ENCODE measurements at regions not wholly inside any gene's neighbourhood (a gene's known extent, or its start where the extent isn't known, plus 50 kb on each side); places are given as distances from the start of the nearest gene placed in this dataset.

DNA sequence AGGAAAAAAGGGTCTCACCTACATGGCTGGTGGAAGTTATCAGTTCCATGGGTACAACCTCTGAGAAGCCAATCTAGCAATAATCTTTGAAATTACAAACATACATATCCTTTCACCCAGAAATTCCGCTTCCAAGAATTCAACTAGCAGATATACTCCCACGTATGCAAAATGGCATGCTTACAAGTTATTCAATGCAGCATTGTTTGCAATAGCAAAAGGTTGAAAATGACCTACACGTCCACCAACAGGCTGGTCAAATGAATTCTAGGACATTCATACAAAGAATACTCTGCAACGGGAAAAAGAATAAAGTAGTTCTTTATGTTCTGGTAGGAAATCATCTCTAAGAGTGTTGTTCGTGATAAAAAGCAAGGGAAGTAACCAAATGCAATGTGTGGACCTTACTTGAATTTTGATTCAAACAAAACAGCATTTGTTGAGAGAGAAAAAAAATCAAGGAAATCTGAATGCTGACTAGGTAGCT lies 63.7 kb upstream of the NLK start:
- H4K91ac ChIP-seq (ENCODE audit: insufficient read length, low read depth, low read length), result no peak overlapping the region
- H3K9me3 ChIP-seq (ENCODE audit: control insufficient read depth, low read depth, low read length), result no peaks in the 10 kb centered on the region
- no peak overlapping the region for H3K14ac ChIP-seq (ENCODE audit: insufficient read depth, low read length)
- no peak overlapping the region for H3K9ac ChIP-seq (ENCODE audit: extremely low read depth, insufficient read length, low read length)
- no peak for TF ChIP-seq CTCF (conservative IDR thresholded peaks at IDR 0.05)
- no peaks in the 10 kb centered on the region for H3K27me3 ChIP-seq (ENCODE audit: insufficient read depth, low read length)
- H3K27ac ChIP-seq (ENCODE audit: insufficient read length, low read depth, low read length), result no peak overlapping the region
- H3K79me2 ChIP-seq (ENCODE audit: insufficient read depth, low read length), result no peaks in the 10 kb centered on the region
- no CpG with 5 or more reads among the region's 5 CpGs for WGBS (ENCODE audit: extremely low coverage, insufficient read length, low lambda C conversion rate)
- no peaks in the 10 kb centered on the region for H3K36me3 Mint-ChIP-seq (ENCODE audit: insufficient read depth in 1 of 3, low read depth in 3 of 3)
- no peak overlapping the region for H3K4me2 ChIP-seq (ENCODE audit: insufficient read depth, insufficient read length, low read length)
- H2BK15ac ChIP-seq (ENCODE audit: low read depth, low read length), result no peak overlapping the region
- H3K27me3 Mint-ChIP-seq (ENCODE audit: low read depth), result peaks cover 4% of the 10 kb centered on the region
- no peak overlapping the region for H3K18ac ChIP-seq (ENCODE audit: insufficient read length, low read depth, low read length)
- no peaks in the 10 kb centered on the region for H3K9me3 Mint-ChIP-seq
- no peak overlapping the region for H2BK120ac ChIP-seq (ENCODE audit: low read depth, low read length, poor library complexity, severe bottlenecking)
- no peak overlapping the region for H3K4me3 Mint-ChIP-seq
- H3K79me1 ChIP-seq (ENCODE audit: insufficient read depth, low read depth, low read length, poor library complexity, severe bottlenecking), result no peaks in the 10 kb centered on the region
- no peaks in the 10 kb centered on the region for H4K20me1 ChIP-seq (ENCODE audit: control insufficient read depth, insufficient read depth, insufficient read length)
- no peak overlapping the region for H3T11ph ChIP-seq (ENCODE audit: low read length)
- no peak overlapping the region for H2BK5ac ChIP-seq (ENCODE audit: insufficient read length, low read length)
- no peak overlapping the region for H2AFZ ChIP-seq (ENCODE audit: low read length)
- H3K4me1 ChIP-seq (ENCODE audit: insufficient read depth, low read length), result no peaks in the 10 kb centered on the region
- no peak overlapping the region for H3K56ac ChIP-seq (ENCODE audit: insufficient read length, low read depth, low read length)
- no peak overlapping the region for H3K23ac ChIP-seq (ENCODE audit: insufficient read length, low read depth, low read length)
- no peak overlapping the region for H2AK5ac ChIP-seq (ENCODE audit: insufficient read length, low read length)
- no peak for DNase-seq
- no peak overlapping the region for H3K27ac Mint-ChIP-seq
- H2BK20ac ChIP-seq (ENCODE audit: low read depth, low read length, poor library complexity, severe bottlenecking), result no peak overlapping the region
- no peak overlapping the region for H4K8ac ChIP-seq (replicated peaks; ENCODE audit: insufficient read length, low read depth, low read length)
- no peak overlapping the region for H3K4ac ChIP-seq (ENCODE audit: low read depth, low read length)
- H3K23me2 ChIP-seq (ENCODE audit: insufficient read length, low read depth, low read length, poor library complexity, severe bottlenecking), result no peaks in the 10 kb centered on the region
- no peak overlapping the region for H2BK12ac ChIP-seq (ENCODE audit: insufficient read length, low read depth, low read length)
- no peak overlapping the region for H4K5ac ChIP-seq (ENCODE audit: insufficient read length, low read depth, low read length)
- peaks cover 13 to 15% of the 10 kb centered on the region in 2 experiments; a peak in 3 of 4 replicates for H3K4me1 Mint-ChIP-seq

Data from H9 (cell line).